ENCODE measurements at regions not wholly inside any gene's neighbourhood (a gene's known extent, or its start where the extent isn't known, plus 50 kb on each side); places are given as distances from the start of the nearest gene placed in this dataset.

GRCh38 chr6:104525677-104526322 lies 333.9 kb downstream of the HACE1 start:
- TF ChIP-seq CTCF (IDR thresholded peaks at IDR 0.05; ENCODE audit: insufficient read depth, low read length) = peak; percentile 91
- DNase-seq (ENCODE audit: low read depth) = peak; percentile 81
- peak overlapping the region; percentile 50 for H3K4me3 ChIP-seq (ENCODE audit: low read depth, low read length)

- H3K4me3 ChIP-seq (ENCODE audit: low read depth, low read length) = no peak overlapping the region
- no peak for TF ChIP-seq CTCF (IDR thresholded peaks at IDR 0.05; ENCODE audit: insufficient read depth, low read length)
- no peak for DNase-seq (ENCODE audit: low read depth)
Measured at GRCh38 chr6:104522533-104522932, 337.2 kb downstream of the HACE1 start.

- no peak for DNase-seq (ENCODE audit: low read depth)
- TF ChIP-seq CTCF (IDR thresholded peaks at IDR 0.05; ENCODE audit: insufficient read depth, low read length) = no peak
- no peak overlapping the region for H3K4me3 ChIP-seq (ENCODE audit: low read depth, low read length)
Measured at GRCh38 chr6:104521176-104521575, 338.5 kb downstream of the HACE1 start.

GRCh38 chr6:104519566-104519965 lies 340.2 kb downstream of the HACE1 start:
- no peak for TF ChIP-seq CTCF (IDR thresholded peaks at IDR 0.05; ENCODE audit: insufficient read depth, low read length)
- no peak overlapping the region for H3K4me3 ChIP-seq (ENCODE audit: low read depth, low read length)
- no peak for DNase-seq (ENCODE audit: low read depth)

- no peak overlapping the region for H3K4me3 ChIP-seq (ENCODE audit: low read depth, low read length)
- DNase-seq (ENCODE audit: low read depth) = no peak
- no peak for TF ChIP-seq CTCF (IDR thresholded peaks at IDR 0.05; ENCODE audit: insufficient read depth, low read length)
Measured at GRCh38 chr6:104509355-104509754, 350.4 kb downstream of the HACE1 start.

GRCh38 chr6:104506429-104506828 lies 353.3 kb downstream of the HACE1 start:
- no peak overlapping the region for H3K4me3 ChIP-seq (ENCODE audit: low read depth, low read length)
- DNase-seq (ENCODE audit: low read depth) = no peak
- TF ChIP-seq CTCF (IDR thresholded peaks at IDR 0.05; ENCODE audit: insufficient read depth, low read length) = no peak

GRCh38 chr6:104505838-104506237 lies 353.9 kb downstream of the HACE1 start:
- no peak for TF ChIP-seq CTCF (IDR thresholded peaks at IDR 0.05; ENCODE audit: insufficient read depth, low read length)
- no peak overlapping the region for H3K4me3 ChIP-seq (ENCODE audit: low read depth, low read length)
- no peak for DNase-seq (ENCODE audit: low read depth)
